HEK293T (cell line): ENCODE measurements at regions not wholly inside any gene's neighbourhood (a gene's known extent, or its start where the extent isn't known, plus 50 kb on each side); places are given as distances from the start of the nearest gene placed in this dataset.

Experiments used
- CTCF ChIA-PET: fragments of 350-600 bp; formaldehyde crosslinking; extraction: SDS; loops from one replicate; lab custom pipeline; 2021; ENCODE audit warnings: antibody characterized with exemption, inconsistent platforms; lab: Yijun Ruan, JAX
- POLR2A ChIA-PET: fragments of 350-600 bp; formaldehyde crosslinking; extraction: SDS; loops from one replicate; lab custom pipeline; 2020; ENCODE audit warnings: antibody characterized with exemption, inconsistent platforms; lab: Yijun Ruan, JAX
- DNase-seq: peaks from one replicate; pipeline ENCODE4 v3.0.0; 2012; ENCODE audit warnings: mixed read lengths; ENCODE audit errors: extremely low spot score
- ARNT ChIP-seq: fragments of 450-650 bp; IDR thresholded peaks from 2 replicates; pipeline ENCODE4 v1.6.1; 2017; ENCODE audit warnings: mild to moderate bottlenecking
- BHLHE40 ChIP-seq: fragments of 450-650 bp; IDR thresholded peaks from 2 replicates; pipeline ENCODE4 v1.6.1; 2016; ENCODE audit warnings: mild to moderate bottlenecking, moderate library complexity, borderline replicate concordance
- CTBP1 ChIP-seq: fragments of 450-650 bp; IDR thresholded peaks from 2 replicates; pipeline ENCODE4 v1.6.1; 2016; ENCODE audit warnings: borderline replicate concordance
- ELF4 ChIP-seq: fragments of 450-650 bp; IDR thresholded peaks from 2 replicates; pipeline ENCODE4 v1.6.1; 2017; ENCODE audit warnings: antibody characterized with exemption
- FOXA1 ChIP-seq: fragments of 450-650 bp; IDR thresholded peaks from 2 replicates; pipeline ENCODE4 v1.6.1; 2016; ENCODE audit warnings: mild to moderate bottlenecking
- FOXK2 ChIP-seq: fragments of 450-650 bp; IDR thresholded peaks from 2 replicates; pipeline ENCODE4 v1.6.1; 2016; ENCODE audit warnings: mild to moderate bottlenecking
- FOXM1 ChIP-seq: fragments of 450-650 bp; IDR thresholded peaks from 2 replicates; pipeline ENCODE4 v1.6.1; 2017; ENCODE audit warnings: mild to moderate bottlenecking, borderline replicate concordance
- HDGF ChIP-seq: fragments of 450-650 bp; IDR thresholded peaks from 2 replicates; pipeline ENCODE4 v1.6.1; 2017; ENCODE audit warnings: antibody characterized with exemption, borderline replicate concordance
- L3MBTL2 ChIP-seq: fragments of 450-650 bp; conservative IDR thresholded peaks from 2 replicates; pipeline ENCODE4 v1.6.1; 2016; ENCODE audit warnings: mild to moderate bottlenecking
- LEF1 ChIP-seq: fragments of 450-650 bp; IDR thresholded peaks from 2 replicates; pipeline ENCODE4 v1.6.1; 2017; ENCODE audit warnings: mild to moderate bottlenecking, borderline replicate concordance
- NFRKB ChIP-seq: fragments of 450-650 bp; IDR thresholded peaks from 2 replicates; pipeline ENCODE4 v1.6.1; 2016; ENCODE audit warnings: mild to moderate bottlenecking, moderate library complexity
- SP1 ChIP-seq: fragments of 450-650 bp; IDR thresholded peaks from 2 replicates; pipeline ENCODE4 v1.6.1; 2017
- SUZ12 ChIP-seq: fragments of 450-650 bp; IDR thresholded peaks from 2 replicates; pipeline ENCODE4 v1.6.1; 2016; ENCODE audit warnings: mild to moderate bottlenecking
- TARDBP ChIP-seq: fragments of 450-650 bp; IDR thresholded peaks from 2 replicates; pipeline ENCODE4 v1.6.1; 2016
- ZNF384 ChIP-seq: fragments of 450-650 bp; IDR thresholded peaks from 2 replicates; pipeline ENCODE4 v1.6.1; 2016
- TF ChIP-seq, protein P1 (sequence below): fragments of 450-650 bp; IDR thresholded peaks from 2 replicates; pipeline ENCODE4 v1.6.1; 2016

DNA sequence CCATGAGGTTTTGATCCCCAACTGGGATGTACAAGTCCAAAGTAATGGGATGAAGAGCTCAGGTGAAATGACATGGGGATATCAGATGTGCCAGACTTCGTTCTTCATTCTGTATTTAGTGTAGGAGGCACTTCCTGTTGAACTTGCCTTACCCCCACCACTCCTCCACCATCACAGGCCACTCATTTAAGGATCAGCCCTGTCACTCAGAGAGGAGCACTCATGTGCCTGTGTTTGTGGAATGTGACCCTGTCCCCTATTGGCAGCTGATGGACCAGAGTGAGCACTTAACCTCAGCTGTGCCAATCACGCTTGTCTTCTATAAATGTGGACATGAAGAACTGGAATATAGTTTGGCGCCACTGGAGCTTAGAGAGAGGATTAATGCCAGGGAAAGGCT lies 91.4 kb upstream of the CTTNBP2NL start:
- no peak for TF ChIP-seq ZNF384
- no peak for TF ChIP-seq SP1
- TF ChIP-seq, protein P1, sequence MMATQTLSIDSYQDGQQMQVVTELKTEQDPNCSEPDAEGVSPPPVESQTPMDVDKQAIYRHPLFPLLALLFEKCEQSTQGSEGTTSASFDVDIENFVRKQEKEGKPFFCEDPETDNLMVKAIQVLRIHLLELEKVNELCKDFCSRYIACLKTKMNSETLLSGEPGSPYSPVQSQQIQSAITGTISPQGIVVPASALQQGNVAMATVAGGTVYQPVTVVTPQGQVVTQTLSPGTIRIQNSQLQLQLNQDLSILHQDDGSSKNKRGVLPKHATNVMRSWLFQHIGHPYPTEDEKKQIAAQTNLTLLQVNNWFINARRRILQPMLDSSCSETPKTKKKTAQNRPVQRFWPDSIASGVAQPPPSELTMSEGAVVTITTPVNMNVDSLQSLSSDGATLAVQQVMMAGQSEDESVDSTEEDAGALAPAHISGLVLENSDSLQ, result peak; percentile 36; the same call in 1 of the 2 replicates
- no peak for TF ChIP-seq FOXM1
- no peak for TF ChIP-seq BHLHE40
- ChIA-PET CTCF (interaction anchor here (0.6 to 0.7 kb wide), 2 partner anchors 55 to 59 kb away, joined by 3 read pairs; no protein-coding TSS in a partner anchor), POLR2A (no interaction called here)
- DNase-seq, result no peak

DNA sequence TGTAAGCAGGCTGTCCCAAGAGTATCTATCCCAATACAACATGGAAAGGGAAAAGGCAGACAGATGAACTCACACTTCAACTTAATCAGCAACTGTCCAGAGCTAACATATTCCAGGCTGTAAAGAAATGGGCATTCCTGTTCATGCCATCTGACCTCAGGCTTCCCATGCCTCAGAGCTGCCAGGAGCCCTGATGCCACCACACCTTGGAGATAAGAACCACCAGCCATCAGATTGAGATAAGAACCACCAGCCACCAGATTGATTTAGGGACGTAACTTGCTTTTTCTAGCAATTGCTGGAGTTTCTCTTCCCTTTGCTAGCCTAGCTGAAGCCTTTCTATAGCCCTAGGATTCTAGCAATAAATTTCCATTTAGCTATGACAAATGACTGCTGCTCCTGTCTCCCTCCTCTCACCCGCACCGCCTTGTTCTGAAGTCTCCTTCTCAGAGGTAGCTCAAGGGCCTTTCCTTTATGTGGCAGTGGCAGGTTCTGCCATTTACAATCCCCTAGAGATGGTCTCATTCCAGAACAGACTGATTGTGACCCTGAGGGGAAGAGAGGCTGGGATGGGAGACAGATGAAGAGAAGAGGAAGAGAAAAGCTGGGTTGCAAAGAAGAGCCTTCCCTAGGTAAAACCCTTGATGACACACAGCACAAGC lies 88.0 kb upstream of the CTTNBP2NL start:
- DNase-seq, result no peak
- TF ChIP-seq L3MBTL2 (no peak), TARDBP (no peak), FOXA1 (no peak), HDGF (no peak), SUZ12 (no peak), ZNF384 (no peak), BHLHE40 (no peak), NFRKB (no peak), ELF4 (no peak), LEF1 (no peak), ARNT (no peak), CTBP1 (no peak), FOXM1 (no peak), SP1 (no peak)
- TF ChIP-seq, protein P1, result no peak
- ChIA-PET CTCF (interaction anchor here (0.7 kb wide), 1 partner anchor 9 kb away, joined by 3 read pairs; no protein-coding TSS in a partner anchor), POLR2A (no interaction called here)

DNA sequence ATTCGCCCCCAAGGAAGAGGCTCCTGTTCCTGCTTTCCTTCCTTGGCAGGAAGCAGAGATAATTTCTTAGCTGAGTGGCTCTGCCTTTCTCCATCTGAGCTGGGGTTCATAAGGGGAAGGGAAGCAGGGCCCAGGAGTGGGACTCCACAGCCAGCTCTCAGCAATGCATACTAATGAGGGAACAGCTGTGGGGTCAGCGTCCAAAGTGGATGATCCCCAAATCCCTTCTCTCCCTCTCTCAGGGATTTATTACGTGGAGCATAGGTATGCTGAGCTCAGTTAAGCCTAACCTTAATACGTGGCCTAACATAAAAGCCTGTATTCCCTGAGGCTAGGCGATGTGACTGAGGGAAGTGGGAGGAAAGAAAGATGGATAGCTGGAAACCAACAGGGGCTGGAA lies 87.3 kb upstream of the CTTNBP2NL start:
- no peak for TF ChIP-seq FOXA1
- no peak for TF ChIP-seq NFRKB
- TF ChIP-seq SUZ12, result no peak
- TF ChIP-seq TARDBP, result no peak
- TF ChIP-seq SP1, result no peak
- TF ChIP-seq ZNF384, result no peak
- no peak for TF ChIP-seq CTBP1
- no peak for TF ChIP-seq FOXK2
- no peak for TF ChIP-seq ARNT
- no peak for TF ChIP-seq HDGF
- no peak for TF ChIP-seq FOXM1
- no peak for TF ChIP-seq BHLHE40
- TF ChIP-seq, protein P1, result no peak
- TF ChIP-seq ELF4, result no peak
- no peak for TF ChIP-seq L3MBTL2
- no peak for TF ChIP-seq LEF1
- ChIA-PET CTCF (no interaction called here), POLR2A (no interaction called here)
- no peak for DNase-seq

DNA sequence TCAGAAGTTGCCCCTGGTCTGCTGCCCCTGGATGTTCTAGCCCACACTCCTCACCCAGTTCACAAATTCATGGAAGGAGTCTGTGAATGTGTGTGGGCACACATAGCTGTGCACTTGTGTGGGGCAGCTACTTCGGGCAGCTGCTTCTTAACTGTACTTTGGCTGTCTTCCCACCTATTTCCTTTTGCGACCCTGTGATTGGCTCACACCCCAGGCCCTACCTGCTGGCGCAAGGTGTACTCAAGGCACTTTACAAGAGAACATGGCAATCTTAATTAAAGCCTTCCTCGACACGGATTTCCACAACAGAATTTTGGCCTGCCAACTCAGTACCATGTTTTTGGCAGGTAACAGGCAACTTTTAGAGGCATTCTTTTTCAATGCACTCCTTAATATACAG lies 86.5 kb upstream of the CTTNBP2NL start:
- no peak for TF ChIP-seq BHLHE40
- no peak for TF ChIP-seq ZNF384
- no peak for TF ChIP-seq LEF1
- no peak for TF ChIP-seq FOXK2
- TF ChIP-seq, protein P1, result no peak
- CTCF ChIA-PET, result no interaction called here
- POLR2A ChIA-PET, result no interaction called here
- no peak for DNase-seq

DNA sequence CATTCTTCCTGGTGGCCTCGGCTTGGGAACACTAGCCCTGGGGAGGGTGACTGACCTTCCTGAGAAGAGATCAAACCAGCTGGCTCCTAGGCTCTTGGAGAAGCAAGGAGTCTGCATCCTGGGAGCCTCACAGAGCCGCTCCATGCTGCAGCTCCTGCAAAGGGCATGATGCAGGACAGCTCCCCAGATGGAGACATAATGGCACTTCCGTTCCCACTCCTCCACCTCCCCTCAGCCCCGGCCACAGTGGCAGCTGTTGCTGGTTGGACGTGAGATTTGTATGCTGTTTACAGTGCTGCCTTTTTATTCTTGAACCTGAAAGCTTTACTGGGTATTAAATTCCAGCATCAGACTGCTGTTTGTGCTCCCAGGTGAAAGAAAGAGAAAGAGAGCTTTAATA lies 83.7 kb upstream of the CTTNBP2NL start:
- CTCF ChIA-PET, result interaction anchor here (1.1 kb wide), 1 partner anchor 10 kb away, joined by 3 read pairs; no protein-coding TSS in a partner anchor
- DNase-seq, result no peak
- TF ChIP-seq BHLHE40 (no peak), FOXA1 (no peak), FOXK2 (no peak), TARDBP (no peak), ELF4 (no peak)
- POLR2A ChIA-PET, result no interaction called here

DNA sequence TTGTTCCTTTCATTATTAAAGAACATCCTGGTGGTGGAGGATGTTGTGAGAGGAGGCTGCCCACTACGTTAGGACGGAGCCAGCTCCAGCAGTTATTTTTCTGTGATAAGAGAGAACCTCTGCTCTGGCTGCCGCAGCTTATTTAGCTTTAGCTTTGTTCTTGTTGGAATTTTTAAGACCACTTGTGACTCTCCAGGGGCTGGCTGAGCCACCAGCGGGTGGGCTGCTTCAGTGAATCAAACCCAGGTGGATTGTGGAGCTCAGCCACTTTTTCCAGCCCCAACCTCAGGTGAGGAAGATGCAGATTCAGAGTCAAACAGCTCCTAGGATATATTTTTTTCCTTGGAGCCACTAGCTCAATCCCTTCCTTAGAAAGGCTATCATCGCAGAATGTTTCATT lies 83.1 kb upstream of the CTTNBP2NL start:
- no peak for DNase-seq
- CTCF ChIA-PET, result interaction anchor here (0.6 to 1.1 kb wide), 2 partner anchors 10 to 56 kb away, joined by 3 read pairs; no protein-coding TSS in a partner anchor
- no peak for TF ChIP-seq NFRKB
- no peak for TF ChIP-seq SP1
- no peak for TF ChIP-seq FOXA1
- no peak for TF ChIP-seq FOXK2
- no peak for TF ChIP-seq HDGF
- no peak for TF ChIP-seq L3MBTL2
- no peak for TF ChIP-seq TARDBP
- TF ChIP-seq, protein P1, result no peak
- no peak for TF ChIP-seq SUZ12
- no peak for TF ChIP-seq FOXM1
- no peak for TF ChIP-seq ELF4
- TF ChIP-seq ZNF384, result no peak
- no peak for TF ChIP-seq LEF1
- no peak for TF ChIP-seq ARNT
- no peak for TF ChIP-seq CTBP1
- TF ChIP-seq BHLHE40, result no peak
- POLR2A ChIA-PET, result no interaction called here
